ENCODE measurements at regions not wholly inside any gene's neighbourhood (a gene's known extent, or its start where the extent isn't known, plus 50 kb on each side); places are given as distances from the start of the nearest gene placed in this dataset.

DNA sequence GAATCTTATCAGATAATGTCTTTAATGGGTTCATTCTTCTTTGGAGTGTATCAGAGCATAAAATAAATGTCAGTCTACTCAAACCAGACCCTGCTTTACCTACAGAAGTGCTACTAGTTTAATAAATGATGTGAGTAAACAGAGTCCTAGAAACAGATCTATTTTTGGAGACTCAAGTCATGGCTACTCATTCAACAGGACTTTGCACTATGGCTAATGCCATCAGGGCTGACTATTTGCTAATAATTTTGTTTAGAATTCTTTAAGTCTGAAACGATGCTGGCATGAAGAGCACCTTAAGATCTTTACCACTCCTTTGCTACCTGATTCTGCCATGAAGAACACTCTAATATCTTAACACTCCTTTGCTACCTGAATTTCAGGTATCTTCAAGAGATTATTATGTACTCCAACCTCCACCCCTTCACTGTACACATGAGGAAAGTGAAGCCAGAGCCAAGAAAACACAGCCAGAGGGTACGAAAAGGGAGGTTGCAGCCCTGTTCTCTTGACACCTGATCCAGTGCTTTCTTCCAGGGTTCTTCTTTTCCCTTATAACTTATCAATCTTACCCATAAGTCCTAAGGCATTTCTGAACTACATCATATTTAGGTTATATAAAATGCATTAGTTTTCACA is 62.4 kb downstream of the ZNF608 start:
- TF ChIP-seq GATA3 (IDR thresholded peaks at IDR 0.05; ENCODE audit: low read depth, low read length) (no peak), GATA2 (IDR thresholded peaks at IDR 0.05; ENCODE audit: low read depth, low read length) (no peak)

Data from SH-SY5Y (cell line).